ENCODE measurements at regions not wholly inside any gene's neighbourhood (a gene's known extent, or its start where the extent isn't known, plus 50 kb on each side); places are given as distances from the start of the nearest gene placed in this dataset.

GRCh38 chr20:60583741-60584140, 625.5 kb downstream of the CDH26 start:
- FAIRE-seq (no peak), DNase-seq (ENCODE audit: low read depth in 1 of 2, low spot score in 2 of 2) (no peak)
- H3K14ac ChIP-seq (ENCODE audit: insufficient read length): no peak overlapping the region
- H3K4me2 ChIP-seq (ENCODE audit: insufficient read depth in 1 of 2, low read depth in 2 of 2, low read length in 2 of 2): no peak overlapping the region
- no peaks in the 10 kb centered on the region for H3K27me3 ChIP-seq (replicated peaks in 1 of 4; ENCODE audit: control insufficient read depth in 3 of 4, extremely low read depth in 1 of 4, insufficient read depth in 3 of 4, low read length in 3 of 4)
- TF ChIP-seq TAF1 (IDR thresholded peaks at IDR 0.05; ENCODE audit: low read depth, low read length) (no peak), CTBP2 (IDR thresholded peaks at IDR 0.05; ENCODE audit: borderline replicate concordance, insufficient read depth, insufficient read length, low read length) (no peak), CBX5 (IDR thresholded peaks at IDR 0.05; ENCODE audit: low read depth, low read length) (no peak), RXRA (IDR thresholded peaks at IDR 0.05; ENCODE audit: insufficient read depth, low read depth, low read length) (no peak), ASH2L (IDR thresholded peaks at IDR 0.05; ENCODE audit: low read length) (no peak), SUZ12 (IDR thresholded peaks at IDR 0.05; ENCODE audit: low read length) (no peak), FOSL1 (IDR thresholded peaks at IDR 0.05; ENCODE audit: insufficient read depth, low read depth, low read length) (no peak), KDM1A (IDR thresholded peaks at IDR 0.05; ENCODE audit: borderline replicate concordance, low read length) (no peak), SP1 (IDR thresholded peaks at IDR 0.05; ENCODE audit: low read depth, low read length) (no peak), KDM4A (IDR thresholded peaks at IDR 0.05; ENCODE audit: low read depth, low read length, severe bottlenecking) (no peak), BRCA1 (IDR thresholded peaks at IDR 0.05; ENCODE audit: low read depth, low read length) (no peak), RAD21 (IDR thresholded peaks at IDR 0.05 in 1 of 2, conservative IDR thresholded peaks at IDR 0.05 in 1 of 2; ENCODE audit: low read depth in 2 of 2, low read length in 2 of 2) (no peak), EZH2 (IDR thresholded peaks at IDR 0.05; ENCODE audit: low read depth, low read length, severe bottlenecking) (no peak), JUN (IDR thresholded peaks at IDR 0.05; ENCODE audit: low read depth, low read length) (no peak)
- H2BK12ac ChIP-seq (ENCODE audit: low read depth, low read length): no peak overlapping the region
- H3K9ac ChIP-seq (replicated peaks in 1 of 4; ENCODE audit: extremely low read depth in 1 of 4, low read depth in 3 of 4, low read length in 3 of 4): no peak overlapping the region
- H3K4ac ChIP-seq (replicated peaks; ENCODE audit: insufficient read length, low read depth, low read length): no peak overlapping the region
- H3K79me1 ChIP-seq (ENCODE audit: low read depth, low read length): no peaks in the 10 kb centered on the region
- no peak overlapping the region for H3K56ac ChIP-seq (replicated peaks; ENCODE audit: insufficient read length, low read depth, low read length)
- H2AFZ ChIP-seq (ENCODE audit: low read length): no peak overlapping the region
- H3K36me3 ChIP-seq (ENCODE audit: control insufficient read depth in 2 of 4, insufficient read depth in 4 of 4, low read length in 3 of 4): no peaks in the 10 kb centered on the region
- H3K79me2 ChIP-seq (ENCODE audit: control insufficient read depth in 1 of 2, insufficient read depth in 2 of 2, low read length in 2 of 2): no peaks in the 10 kb centered on the region
- H3K18ac ChIP-seq (ENCODE audit: extremely low read depth, low read length): no peak overlapping the region
- peaks cover 0 to 6% (median 2%) of the 10 kb centered on the region in 4 experiments; a peak in 3 of 7 replicates for H3K4me1 ChIP-seq (replicated peaks in 1 of 4; ENCODE audit: control insufficient read depth in 3 of 4, insufficient read depth in 4 of 4, low read length in 3 of 4)
- POLR2A ChIA-PET (ENCODE audit: partially characterized antibody): no interaction called here
- no peaks in the 10 kb centered on the region for H3K23me2 ChIP-seq (ENCODE audit: low read depth, low read length)
- no peak overlapping the region for H3K4me3 ChIP-seq (ENCODE audit: extremely low read depth in 1 of 4, insufficient read depth in 2 of 4, low read depth in 3 of 4, low read length in 4 of 4)
- no peaks in the 10 kb centered on the region for H4K20me1 ChIP-seq (replicated peaks in 1 of 2; ENCODE audit: control insufficient read depth in 1 of 2, insufficient read depth in 2 of 2, low read length in 2 of 2)
- H4K91ac ChIP-seq (replicated peaks; ENCODE audit: insufficient read length, low read length): no peak overlapping the region
- H4K8ac ChIP-seq (ENCODE audit: extremely low read depth, insufficient read depth, low read length): no peak overlapping the region
- no peaks in the 10 kb centered on the region for H3K9me3 ChIP-seq (ENCODE audit: insufficient read depth in 2 of 2, low read depth in 1 of 2, low read length in 1 of 2)
- H3K27ac ChIP-seq (ENCODE audit: low read depth, low read length): no peak overlapping the region
- no peak overlapping the region for H2AK5ac ChIP-seq (ENCODE audit: low read depth, low read length)
- no peak overlapping the region for H3K23ac ChIP-seq (ENCODE audit: insufficient read length)
- no peak overlapping the region for H4K5ac ChIP-seq (ENCODE audit: insufficient read length, low read depth, low read length)
- WGBS, 2 experiments (ENCODE audit: extremely low coverage in 1 of 2, insufficient coverage in 1 of 2, insufficient read length in 1 of 2, insufficient replicate concordance in 2 of 2, low coverage in 1 of 2, low lambda C conversion rate in 2 of 2, missing lambda C conversion rate in 1 of 2): 89% methylated on average over 2 of the region's 2 CpGs; no CpG with 5 or more reads in 1 of the 2 experiments
- CTCF ChIA-PET (ENCODE audit: partially characterized antibody): no interaction called here
- H2BK20ac ChIP-seq (ENCODE audit: low read length): no peak overlapping the region
- no peak overlapping the region for H2BK5ac ChIP-seq (ENCODE audit: low read depth, low read length)
- H2BK120ac ChIP-seq (replicated peaks; ENCODE audit: low read depth, low read length): no peak overlapping the region
- no peak overlapping the region for H2BK15ac ChIP-seq (ENCODE audit: low read length)

All from H1 (cell line).